GM13976 (cell line): ENCODE measurements at regions not wholly inside any gene's neighbourhood (a gene's known extent, or its start where the extent isn't known, plus 50 kb on each side); places are given as distances from the start of the nearest gene placed in this dataset.
A peak's percentile ranks its signal among the peaks of the same experiment; 100 is the strongest.

ENCODE experiments used
- DNase-seq: peaks from one replicate; pipeline ENCODE4 v3.0.0; 2012; ENCODE audit warnings: low spot score
- in situ Hi-C: fragments of 300-500 bp; cut with MboI; formaldehyde crosslinking; loops from one replicate; pipeline ENCODE4 v1.12.0; 2022; ENCODE audit warnings: low sequenced_read_pairs, mixed read lengths, inconsistent platforms; ENCODE audit not compliant: unreplicated experiment
- TF ChIP-seq, protein P1 (sequence below): IDR thresholded peaks from 2 replicates; pipeline ENCODE4 v1.5.1; 2012; ENCODE audit warnings: borderline replicate concordance, mild to moderate bottlenecking; ENCODE audit not compliant: insufficient read depth; ENCODE audit errors: extremely low read depth, missing control alignments, control extremely low read depth

GRCh38 chr3:132247211-132247610 lies 70.0 kb upstream of the ACP3 start:
- DNase-seq: no peak
- TF ChIP-seq, protein P1, sequence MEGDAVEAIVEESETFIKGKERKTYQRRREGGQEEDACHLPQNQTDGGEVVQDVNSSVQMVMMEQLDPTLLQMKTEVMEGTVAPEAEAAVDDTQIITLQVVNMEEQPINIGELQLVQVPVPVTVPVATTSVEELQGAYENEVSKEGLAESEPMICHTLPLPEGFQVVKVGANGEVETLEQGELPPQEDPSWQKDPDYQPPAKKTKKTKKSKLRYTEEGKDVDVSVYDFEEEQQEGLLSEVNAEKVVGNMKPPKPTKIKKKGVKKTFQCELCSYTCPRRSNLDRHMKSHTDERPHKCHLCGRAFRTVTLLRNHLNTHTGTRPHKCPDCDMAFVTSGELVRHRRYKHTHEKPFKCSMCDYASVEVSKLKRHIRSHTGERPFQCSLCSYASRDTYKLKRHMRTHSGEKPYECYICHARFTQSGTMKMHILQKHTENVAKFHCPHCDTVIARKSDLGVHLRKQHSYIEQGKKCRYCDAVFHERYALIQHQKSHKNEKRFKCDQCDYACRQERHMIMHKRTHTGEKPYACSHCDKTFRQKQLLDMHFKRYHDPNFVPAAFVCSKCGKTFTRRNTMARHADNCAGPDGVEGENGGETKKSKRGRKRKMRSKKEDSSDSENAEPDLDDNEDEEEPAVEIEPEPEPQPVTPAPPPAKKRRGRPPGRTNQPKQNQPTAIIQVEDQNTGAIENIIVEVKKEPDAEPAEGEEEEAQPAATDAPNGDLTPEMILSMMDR: no peak
- in situ Hi-C loops: no loop called here

GRCh38 chr3:132248490-132248889 lies 68.7 kb upstream of the ACP3 start:
- in situ Hi-C loops: no loop called here
- no peak for DNase-seq
- TF ChIP-seq, protein P1: no peak

DNA sequence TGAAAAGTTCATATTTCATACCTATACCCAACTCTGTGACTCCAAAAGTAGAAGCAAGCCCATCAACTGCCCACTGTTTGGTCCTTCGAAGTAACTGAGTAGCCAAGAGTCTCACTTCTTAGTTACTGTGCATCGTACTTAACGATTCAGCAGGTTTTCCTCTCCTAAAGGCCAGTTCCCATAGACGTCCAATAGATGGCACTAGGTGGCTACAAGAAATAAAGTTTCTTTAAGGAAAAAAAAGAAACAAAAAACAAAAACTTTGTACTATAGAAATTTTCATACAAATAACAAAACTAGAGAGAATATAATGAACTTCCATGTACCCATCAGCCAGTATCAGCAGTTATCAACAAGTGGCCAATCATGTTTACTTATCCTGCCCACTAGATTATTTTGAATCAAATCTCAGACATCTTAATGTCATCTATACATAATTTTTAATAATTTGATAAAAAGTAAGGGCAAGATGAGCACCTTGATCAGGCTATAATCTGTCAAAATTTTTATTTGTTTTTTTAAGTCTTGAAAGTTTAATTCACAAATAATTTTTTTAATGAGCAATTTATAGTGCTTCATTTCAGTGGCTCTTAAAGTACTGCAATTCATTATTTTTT lies 63.8 kb upstream of the ACP3 start:
- TF ChIP-seq, protein P1: peak; percentile 69
- peak; percentile 47 for DNase-seq
- in situ Hi-C loops: loop anchor here (10.0 kb wide), 2 partner anchors 91 to 151 kb away; no protein-coding TSS in a partner anchor

GRCh38 chr3:132254076-132254755 lies 63.0 kb upstream of the ACP3 start:
- TF ChIP-seq, protein P1: no peak
- DNase-seq: no peak
- in situ Hi-C loops: loop anchor here (10.0 kb wide), 2 partner anchors 91 to 151 kb away; no protein-coding TSS in a partner anchor

GRCh38 chr3:132255041-132255745 lies 62.0 kb upstream of the ACP3 start:
- no peak for DNase-seq
- in situ Hi-C loops: loop anchor here (10.0 kb wide), 2 partner anchors 90 to 150 kb away; no protein-coding TSS in a partner anchor
- TF ChIP-seq, protein P1: no peak

DNA sequence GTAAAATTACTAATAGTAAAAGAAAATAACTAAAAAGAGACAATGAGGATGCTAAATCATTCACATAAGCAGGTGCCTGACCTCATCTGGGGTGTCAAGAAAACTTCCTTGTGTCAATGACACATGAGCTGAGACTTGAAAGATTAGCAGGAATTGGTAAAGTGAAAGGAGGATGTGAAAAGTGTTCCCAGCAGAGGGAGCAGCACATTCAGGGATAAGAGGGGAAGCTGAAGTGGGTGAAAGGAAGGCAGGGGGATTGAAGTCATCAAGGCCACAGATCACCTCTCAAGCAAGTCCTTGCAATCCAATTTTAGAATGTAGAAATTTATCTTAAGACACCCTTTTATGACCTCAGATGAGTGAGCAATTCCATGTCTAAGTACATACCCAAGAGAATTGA lies 60.2 kb upstream of the ACP3 start:
- no peak for DNase-seq
- TF ChIP-seq, protein P1: no peak
- in situ Hi-C loops: loop anchor here (10.0 kb wide), 2 partner anchors 88 to 148 kb away; no protein-coding TSS in a partner anchor
